CD4-positive, alpha-beta T cell treated with Interleukin-17A for 1 hour (primary cell): ENCODE measurements at regions not wholly inside any gene's neighbourhood (a gene's known extent, or its start where the extent isn't known, plus 50 kb on each side); places are given as distances from the start of the nearest gene placed in this dataset.
"Not testable (repeated sequence)": the region's sequence is repeated elsewhere in the genome, so short reads cannot be mapped to it uniquely, and the experiment has no call there.

Experiments
- DNase-seq: peaks from one replicate; pipeline ENCODE4 v3.0.0-alpha.2; 2020

GRCh38 chr4:85168234-85168834, 201.8 kb upstream of the WDFY3 start:
- no peak for DNase-seq

DNA sequence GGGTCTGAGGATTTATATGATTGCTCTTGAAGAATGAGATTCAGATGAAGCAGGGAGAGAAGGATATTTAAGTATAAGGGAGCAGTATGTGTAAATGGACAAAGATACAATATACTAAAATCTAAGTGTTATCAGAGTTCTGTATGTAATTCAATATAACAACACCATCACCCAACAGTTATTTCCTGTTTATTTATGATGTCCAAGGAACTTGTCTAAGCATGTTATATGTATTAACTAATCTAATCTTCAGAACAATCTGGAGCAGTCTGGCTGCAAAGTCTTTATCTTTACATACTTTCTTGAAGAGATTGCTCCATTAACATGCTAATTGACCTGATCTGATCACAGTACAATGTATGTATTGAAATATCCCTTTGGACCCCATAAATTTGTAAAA, 203.8 kb upstream of the WDFY3 start:
- DNase-seq, result no peak

DNA sequence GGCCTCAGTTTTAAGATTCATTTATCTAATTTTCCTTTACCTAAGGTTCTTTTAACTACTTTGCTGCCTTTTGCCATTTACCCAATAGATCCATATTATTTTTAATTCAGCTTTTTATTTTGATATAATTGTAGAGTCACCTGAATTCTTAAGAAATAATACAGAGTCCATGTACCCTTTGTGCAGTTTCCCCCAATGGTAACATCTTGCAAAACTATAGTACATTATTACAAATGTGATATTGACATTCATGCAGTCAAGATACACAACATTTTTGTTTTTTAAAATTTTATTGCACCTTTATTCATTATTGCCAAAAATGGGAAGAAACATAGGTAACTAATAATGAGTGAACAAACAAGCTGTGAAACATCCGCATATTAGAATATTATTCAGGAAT, 208.7 kb upstream of the WDFY3 start:
- no peak for DNase-seq

- DNase-seq, result no peak
Observed at GRCh38 chr4:85177092-85177491, 210.6 kb upstream of the WDFY3 start.

DNA sequence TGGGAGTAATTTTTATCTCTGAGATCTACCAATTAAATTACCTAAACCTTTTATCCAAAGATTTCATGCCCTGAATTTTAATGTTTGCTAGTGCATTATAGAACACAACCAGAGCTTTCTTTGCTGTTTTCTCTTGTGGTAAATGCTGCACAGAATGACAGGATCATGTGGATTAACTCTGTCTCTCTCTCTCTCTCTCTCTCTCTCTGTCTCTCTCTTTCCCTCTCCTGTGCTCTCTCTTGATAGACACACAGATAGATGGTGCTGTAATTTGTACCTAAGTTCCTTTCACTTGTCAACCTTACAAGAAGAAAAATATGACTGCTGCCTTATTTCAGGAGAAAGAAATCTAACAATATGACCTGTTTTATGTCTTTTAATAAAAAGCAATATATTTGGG, 211.2 kb upstream of the WDFY3 start:
- DNase-seq, result no peak

DNA sequence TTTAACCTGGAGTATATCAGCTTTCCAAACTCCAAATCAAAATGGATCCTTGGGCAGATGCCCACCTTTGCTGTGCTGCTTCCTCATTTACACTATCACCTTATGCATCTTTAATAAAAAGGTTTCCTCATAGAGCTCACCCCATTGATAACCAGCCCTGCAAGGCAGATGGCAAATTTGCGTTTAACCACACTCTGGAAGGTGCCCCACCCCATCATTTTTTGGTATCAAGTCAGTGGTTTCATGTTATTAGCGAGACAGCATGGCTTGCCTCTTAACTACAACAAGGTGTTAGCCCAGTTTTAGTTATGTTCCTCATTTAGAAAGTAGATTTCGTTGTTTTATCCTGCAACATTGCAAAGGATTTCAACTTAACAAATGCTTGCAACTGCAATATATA, 214.0 kb upstream of the WDFY3 start:
- no peak for DNase-seq

DNA sequence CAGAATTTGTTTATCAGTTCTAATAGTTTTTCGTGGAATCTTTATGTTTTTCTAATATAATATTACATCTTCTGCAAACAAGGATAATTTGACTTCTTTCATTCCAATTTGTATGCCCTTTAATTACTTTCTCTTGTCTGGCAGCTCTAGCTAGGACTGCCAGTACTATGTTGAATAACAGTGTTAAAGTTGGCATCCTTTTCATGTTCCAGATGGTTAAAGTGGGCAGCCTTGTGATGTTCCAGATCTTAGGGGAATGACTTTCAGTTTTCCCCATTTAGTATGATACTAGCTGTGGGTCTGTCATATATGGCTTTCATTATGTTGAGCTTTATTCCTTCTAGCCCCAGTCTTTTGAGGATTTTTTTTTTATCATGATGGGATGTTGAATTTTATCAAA, 220.6 kb upstream of the WDFY3 start:
- no peak for DNase-seq

GRCh38 chr4:85196015-85196414, 229.5 kb upstream of the WDFY3 start:
- not testable (repeated sequence) for DNase-seq

DNA sequence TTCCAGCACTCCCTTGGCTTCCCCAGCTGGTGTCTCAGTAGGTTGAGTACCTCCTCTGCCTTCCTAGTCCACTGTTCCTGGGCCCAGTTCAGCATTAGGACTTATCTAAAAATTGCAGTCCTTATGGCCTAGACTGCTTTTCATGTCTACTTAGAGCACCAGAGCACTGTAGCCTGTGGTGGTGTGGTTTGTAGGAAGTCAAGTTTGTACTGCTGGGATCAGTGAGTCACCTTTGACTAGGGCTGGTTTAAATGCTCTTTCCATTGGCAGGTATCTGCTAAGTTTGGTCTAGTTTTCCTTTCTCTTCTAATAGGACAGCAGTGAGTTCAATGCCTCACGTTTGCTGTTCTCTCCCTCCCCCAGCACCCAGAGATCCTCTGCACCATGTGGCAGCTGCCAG, 233.6 kb upstream of the WDFY3 start:
- no peak for DNase-seq

DNA sequence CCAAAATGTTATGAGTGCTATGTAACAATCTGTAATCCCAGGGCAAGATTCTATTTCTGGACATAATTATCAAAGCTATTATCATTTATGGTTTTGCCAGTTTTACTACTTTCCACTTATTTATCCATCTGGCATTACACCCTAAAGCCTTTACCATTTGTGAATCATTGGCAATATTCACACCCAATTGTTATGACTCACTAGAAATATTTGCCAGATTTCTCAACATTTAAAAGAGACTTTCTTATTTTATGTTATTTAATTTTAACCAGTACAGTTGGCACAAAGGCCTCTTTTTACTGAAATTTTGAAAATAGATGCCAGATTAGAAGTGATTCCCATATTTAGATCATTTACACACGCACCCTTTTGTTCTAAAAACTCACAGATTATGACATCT, 242.7 kb upstream of the WDFY3 start:
- DNase-seq, result no peak

DNA sequence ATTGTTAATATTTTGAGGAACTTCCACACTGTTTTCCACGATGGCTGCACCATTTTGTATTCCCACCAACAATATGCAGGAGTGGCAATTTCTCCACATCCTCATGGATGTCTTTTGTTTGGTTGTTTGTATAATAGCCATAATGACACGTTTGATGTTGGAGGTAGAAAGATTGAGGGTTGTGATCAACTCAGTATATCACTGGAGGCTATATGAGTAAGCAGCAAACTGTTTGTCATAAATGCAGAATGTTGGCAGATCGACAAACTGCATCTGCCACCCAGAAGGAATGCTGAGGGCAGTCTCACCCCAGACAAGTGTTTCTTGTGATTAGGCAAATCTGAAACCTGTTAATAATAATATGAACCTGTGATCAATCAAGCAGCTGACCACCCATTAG, 243.9 kb upstream of the WDFY3 start:
- no peak for DNase-seq

DNA sequence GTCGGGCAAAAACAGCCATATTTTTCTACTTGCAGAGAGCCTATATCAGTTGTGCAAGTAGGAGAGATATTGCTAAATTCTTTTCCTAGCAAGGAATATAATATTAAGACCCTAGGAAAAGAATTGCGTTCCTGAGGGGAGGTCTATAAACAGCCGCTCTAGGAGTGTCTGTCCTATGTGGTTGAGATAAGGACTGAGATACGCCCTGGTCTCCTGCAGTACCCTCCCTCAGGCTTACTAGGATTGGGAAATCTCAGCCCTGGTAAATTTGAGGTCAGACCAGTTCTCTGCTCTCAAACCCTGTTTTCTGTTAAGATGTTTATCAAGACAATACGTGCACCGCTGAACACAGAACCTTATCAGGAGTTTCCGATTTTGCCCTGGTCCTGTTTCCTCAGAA, 250.1 kb upstream of the WDFY3 start:
- DNase-seq, result not testable (repeated sequence)

DNA sequence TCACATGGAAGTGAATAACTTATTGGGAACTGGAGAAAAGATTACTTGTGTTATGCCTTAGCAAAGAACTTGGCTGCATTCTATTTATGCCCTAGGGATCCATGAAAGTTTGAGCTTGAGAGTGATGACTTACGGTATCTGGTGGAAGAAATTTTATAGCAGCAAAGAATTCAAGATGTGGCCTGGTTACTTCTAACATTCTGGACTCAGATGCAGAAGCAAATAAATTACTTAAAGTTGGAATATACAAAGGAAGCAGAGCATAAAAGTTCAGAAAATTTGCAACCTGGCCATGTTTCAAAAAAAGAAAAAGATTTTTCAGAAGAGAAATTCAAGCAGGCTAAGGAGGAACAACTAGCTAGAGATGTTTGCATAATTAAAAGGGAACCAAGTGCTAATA, 252.3 kb upstream of the WDFY3 start:
- DNase-seq, result no peak

DNA sequence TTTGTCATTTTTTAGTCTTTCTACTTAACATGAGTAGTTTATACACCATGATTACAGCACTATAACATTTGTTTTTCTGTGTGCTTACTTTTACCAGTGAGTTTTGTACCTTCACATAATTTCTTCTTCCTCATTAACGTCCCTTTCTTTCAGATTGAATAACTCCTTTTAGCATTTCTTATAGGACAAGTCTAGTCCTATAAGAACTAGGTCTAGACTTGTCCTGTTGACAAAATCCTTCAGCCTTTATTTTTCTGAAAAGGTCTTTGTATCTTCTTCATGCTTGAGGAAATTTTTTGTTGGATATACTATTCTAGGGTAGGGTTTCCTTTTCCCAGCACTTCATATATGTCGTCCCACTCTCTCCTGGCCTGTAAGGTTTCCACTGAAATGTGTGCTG, 253.3 kb upstream of the ARHGAP24 start:
- no peak for DNase-seq

- no peak for DNase-seq
Observed at GRCh38 chr4:85222561-85222960, 252.4 kb upstream of the ARHGAP24 start.

DNA sequence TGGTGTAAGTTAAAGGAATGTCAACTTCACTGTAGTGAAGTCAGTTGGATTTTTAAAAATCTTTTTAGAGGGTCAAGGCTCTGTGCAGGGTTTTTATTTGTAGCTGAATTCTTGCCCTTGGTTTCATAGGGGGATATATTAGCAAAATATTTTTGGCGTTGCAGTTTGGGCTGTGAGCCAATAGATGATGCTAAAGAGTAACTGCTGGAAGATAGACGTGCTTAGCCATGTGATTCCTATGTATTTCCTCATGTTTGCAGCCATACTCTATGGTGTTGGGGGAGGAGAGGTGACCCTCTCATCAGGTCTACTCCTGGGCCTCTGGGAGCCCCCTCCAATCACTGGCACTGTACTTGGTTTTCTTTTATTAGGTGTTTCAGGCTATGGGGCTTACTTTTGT, 246.7 kb upstream of the ARHGAP24 start:
- no peak for DNase-seq

GRCh38 chr4:85233516-85233915, 241.4 kb upstream of the ARHGAP24 start:
- no peak for DNase-seq

DNA sequence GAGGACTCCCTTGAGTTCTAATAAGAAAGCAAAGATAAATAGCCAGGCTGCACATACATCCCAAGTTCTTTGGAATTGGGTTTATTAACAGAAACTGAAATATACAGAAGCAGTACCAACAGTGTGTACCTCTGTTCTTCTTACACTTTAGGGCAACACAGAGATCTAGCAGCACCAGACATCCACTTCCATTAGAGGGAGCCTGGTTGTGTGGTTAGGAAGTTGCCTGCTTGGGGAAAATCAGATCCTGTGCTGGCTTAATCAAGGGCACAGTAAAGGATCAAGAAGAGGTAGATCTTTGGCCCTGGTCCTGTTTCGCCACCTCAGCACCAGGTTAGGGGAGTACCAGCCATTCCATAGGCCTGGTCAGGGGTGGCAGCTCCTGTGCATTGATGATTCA, 231.1 kb upstream of the ARHGAP24 start:
- DNase-seq, result no peak

GRCh38 chr4:85244638-85245037, 230.3 kb upstream of the ARHGAP24 start:
- no peak for DNase-seq

GRCh38 chr4:85246055-85246454, 228.9 kb upstream of the ARHGAP24 start:
- DNase-seq, result no peak

GRCh38 chr4:85250852-85251251, 224.1 kb upstream of the ARHGAP24 start:
- no peak for DNase-seq

DNA sequence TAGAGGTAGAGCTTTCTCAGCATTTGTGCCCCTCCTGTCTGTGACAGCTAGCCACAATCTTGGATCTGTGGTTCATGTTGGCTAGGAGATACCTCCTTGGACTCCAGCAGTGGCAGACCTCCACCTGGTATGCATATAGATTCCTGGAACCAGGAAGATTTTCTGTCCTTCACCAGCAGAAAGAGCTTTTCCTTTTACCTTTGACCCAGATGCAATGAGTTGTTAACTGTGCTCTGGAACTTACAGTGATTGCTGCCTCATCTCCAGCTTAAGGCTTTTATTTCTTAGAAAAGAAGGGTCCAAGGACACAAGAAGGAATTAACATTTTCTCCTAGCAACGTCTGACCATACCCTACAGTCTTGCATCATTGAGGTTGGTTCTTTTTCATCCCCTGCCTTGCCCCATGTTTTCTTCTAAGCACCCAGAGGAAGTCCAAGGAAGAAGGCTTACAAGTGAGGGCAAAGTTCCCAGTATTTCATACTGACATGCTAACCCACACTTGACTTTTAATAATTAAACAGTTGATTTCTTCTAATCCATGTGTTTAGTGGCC, 217.1 kb upstream of the ARHGAP24 start:
- no peak for DNase-seq

GRCh38 chr4:85260064-85260463, 214.9 kb upstream of the ARHGAP24 start:
- DNase-seq, result no peak

DNA sequence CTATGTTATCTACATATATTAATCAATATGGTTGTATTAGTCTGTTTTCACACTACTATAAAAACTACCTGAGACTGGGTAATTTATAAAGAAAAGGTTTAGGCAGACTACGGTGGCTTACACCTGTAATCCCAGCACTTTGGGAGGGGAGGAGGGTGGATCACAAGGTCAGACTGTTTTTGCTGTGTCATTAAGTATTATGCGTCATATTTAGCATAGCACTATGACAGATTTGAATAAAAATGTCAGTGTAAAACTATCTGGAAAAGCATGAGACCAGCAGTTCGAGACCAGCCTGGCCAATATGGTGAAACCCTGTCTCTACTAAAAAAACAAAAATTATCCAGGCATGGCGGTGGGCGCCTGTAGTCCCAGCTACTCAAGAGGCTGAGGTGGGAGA, 209.7 kb upstream of the ARHGAP24 start:
- no peak for DNase-seq

GRCh38 chr4:85268188-85268587, 206.8 kb upstream of the ARHGAP24 start:
- DNase-seq, result no peak

DNA sequence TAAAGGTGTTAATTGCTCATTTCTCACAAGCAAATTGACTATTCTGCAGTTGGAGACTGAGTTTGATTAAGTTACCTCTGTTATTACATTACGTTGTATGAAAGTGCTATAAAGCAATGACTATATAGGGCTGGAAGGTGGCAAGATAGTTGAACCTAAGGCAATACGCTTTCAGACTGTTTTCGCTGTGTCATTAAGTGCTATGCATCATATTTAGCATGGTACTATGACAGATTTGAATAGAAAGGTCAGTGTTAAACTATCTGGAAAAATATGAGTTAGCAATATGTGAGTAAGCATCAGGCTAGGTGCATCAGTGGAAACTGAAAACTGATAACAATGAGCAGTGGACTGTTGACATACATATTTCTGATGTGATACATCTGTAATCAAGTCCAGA, 206.0 kb upstream of the ARHGAP24 start:
- DNase-seq, result no peak
